ENCODE measurements at regions not wholly inside any gene's neighbourhood (a gene's known extent, or its start where the extent isn't known, plus 50 kb on each side); places are given as distances from the start of the nearest gene placed in this dataset.
"Not testable (repeated sequence)": the region's sequence is repeated elsewhere in the genome, so short reads cannot be mapped to it uniquely, and the experiment has no call there.

DNA sequence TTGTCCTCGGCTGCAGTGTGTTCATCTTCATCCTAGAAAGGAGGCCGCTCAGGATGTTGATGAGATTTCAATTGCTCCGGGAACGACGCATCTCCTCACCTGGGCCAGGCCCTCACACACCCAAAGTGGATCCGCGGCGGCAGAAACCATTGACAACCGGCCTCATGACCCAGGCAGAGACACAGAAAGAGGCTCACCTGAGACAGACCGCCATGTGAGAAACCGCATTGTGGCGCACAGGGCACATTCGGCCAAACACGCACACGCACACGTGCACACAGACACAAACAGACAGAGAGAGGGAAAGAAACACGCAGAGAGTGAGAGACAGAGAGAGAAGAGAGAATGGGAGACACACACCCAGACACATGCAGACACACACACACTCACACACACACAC, 3879.3 kb downstream of the SRGAP2C start:
- DNase-seq = not testable (repeated sequence)

DNA sequence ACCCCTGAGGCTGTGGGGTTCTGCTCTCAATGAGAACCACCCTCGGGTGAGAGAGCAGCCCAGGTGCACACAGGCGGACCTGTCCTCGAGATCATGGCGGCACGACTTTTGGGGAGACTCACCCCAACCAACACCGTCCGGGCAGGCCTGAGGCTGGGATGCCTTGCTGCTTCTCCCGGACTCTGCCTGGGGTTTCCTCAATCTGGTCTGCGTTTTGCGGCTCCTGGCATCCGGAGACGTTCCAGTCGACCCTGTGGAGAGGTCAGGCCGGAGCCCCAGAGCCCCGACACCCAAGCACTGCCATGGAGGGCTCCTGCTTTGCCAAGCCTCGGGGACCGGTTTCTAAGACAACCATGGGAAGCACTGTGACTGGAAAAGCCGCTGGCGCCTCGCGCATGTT, 3879.7 kb downstream of the SRGAP2C start:
- DNase-seq = peak in 2 of 56 donors; percentile 0

DNA sequence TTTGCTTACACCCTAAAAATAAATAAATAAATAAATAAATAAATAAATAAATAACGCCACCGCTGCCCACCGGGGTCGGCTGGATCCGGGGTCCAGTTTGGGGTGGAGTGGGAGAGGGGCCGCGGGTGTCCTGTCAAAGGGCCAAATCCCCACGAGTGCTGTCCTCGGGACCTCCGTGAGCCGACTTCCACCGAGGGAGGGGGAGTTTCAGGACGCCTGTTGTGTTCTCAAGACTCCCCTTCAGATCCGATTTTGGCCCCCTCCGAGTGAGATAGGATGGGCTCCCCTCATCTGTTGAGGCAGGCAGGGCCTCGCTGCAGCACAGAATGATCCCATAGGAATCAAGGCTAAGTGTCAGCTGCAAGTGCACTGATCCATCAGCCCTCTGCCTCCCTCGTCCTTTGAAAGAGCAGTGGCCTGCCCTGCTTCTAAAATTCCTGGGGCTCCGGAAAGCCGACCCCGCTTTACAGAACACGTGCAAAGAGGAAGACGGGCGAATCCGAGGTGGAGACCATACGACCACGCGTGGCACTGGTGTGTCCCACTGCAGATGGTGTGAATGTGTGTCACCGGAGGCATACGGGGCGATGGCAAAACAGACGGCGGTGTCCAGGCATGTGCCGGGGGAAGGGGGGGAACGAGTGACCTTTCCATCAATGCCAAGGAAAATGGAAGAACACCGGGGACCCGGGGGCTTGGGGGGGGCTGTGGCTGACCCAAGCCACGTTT, 3880.5 kb downstream of the SRGAP2C start:
- peak in 1 of 56 donors; percentile 0 for DNase-seq

DNA sequence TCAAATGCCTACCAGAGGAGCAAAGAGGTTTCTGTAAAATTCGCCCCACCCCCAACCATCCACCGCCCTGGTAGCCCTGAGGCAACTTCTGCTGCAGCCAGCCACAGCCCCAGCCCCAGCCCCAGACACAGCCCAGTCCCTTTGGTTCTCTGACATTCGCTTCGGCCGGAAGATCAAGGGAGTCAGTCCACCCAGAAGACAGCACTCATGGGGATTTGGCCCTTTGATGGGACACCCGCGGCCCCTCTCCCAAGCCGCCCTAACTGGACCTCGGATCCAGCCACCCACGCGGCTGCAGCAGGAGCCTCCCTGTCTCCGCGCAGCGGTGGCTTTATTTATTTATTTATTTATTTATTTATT, 3881.0 kb downstream of the SRGAP2C start:
- DNase-seq = no peak

DNA sequence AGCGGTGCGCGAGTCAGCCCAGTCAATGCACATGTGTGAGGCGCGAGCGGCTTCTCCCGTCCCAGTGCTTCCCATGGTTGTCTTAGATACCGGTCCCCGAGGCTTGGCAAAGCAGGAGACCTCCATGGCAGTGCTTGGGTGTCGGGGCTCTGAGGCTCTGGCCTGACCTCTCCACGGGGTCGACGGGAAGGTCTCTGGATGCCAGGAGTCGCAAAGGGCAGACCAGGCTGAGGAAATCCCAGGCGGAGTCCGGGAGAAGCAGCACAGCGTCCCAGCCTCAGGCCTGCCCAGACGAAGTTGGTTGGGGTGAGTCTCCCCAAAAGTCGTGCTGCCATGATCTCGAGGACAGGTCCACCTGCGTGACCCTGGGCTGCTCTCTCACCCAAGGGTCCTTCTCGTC, 3881.6 kb downstream of the SRGAP2C start:
- DNase-seq = peak in 2 of 56 donors; percentile 0

DNA sequence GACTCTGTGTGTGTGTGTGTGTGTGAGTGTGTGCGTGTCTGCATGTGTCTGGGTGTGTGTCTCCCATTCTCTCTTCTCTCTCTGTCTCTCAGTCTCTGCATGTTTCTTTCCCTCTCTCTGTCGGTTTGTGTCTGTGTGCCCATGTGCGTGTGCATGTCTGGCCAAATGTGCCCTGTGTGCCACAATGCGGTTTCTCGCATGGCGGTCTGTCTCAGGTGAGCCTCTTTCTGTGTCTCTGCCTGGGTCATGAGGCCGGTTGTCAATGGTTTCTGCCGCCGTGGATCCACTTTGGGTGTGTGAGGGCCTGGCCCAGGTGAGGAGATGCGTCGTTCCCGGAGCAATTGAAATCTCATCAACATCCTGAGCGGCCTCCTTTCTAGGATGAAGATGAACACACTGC, 3882.1 kb downstream of the SRGAP2C start:
- DNase-seq = not testable (repeated sequence)

DNA sequence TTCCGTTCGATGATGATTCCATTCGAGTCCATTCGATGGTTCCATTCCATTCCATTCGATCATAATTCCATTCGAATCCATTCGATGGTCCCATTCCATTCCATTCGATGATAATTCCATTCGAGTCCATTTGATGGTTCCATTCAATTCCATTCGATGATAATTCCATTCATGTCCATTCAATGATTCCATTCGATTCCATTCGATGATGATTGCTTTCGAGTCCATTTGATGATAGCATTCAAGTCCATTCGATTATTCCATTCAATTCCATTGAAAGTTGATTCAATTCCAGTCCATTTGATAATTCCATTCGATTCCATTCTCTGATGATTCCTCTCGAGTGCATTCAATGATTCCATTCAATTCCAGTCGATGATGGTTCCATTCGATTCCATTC, 3895.3 kb downstream of the SRGAP2C start:
- no peak for DNase-seq

DNA sequence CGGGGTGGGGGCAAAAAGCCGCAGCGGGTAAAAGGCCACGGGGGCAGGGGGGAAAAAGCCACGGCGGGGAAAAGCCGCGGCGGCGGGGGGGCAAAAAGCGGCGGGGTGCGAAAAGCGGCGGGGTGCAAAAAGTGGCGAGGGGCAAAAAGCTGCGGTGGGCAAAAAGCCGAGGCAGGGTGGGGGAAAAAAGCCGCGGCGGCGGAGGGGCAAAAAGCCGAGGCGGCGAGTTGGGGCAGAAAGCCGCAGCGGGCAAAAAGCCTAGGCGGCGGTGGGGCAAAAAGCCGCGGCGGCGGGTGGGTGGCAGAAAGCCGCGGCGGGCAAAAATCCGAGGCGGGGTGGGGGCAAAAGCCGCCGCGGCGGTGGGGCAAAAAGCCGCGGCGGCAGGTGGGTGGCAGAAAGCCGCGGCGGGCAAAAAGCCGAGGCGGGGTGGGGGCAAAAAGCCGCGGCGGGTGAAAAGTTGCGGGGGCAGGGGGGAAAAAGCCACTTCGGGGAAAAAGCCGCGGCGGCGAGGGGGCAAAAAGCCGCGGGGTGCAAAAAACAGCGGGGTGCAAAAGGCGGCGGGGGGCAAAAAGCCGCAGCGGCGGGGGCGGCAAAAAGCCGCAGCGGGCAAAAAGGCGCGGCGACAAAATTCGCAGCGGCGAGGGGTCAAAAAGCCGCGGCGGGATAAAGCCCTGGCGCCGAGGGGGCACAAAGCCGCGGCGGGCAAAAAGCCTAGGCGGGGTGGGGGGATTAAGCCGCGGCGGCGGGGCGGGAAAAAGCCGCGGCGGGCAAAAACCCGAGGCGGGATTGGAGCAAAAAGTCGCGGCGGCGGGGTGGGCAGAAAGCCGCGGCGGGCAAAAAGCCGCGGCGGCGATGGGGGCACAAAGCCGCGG, 3901.2 kb downstream of the SRGAP2C start:
- no peak for DNase-seq

DNA sequence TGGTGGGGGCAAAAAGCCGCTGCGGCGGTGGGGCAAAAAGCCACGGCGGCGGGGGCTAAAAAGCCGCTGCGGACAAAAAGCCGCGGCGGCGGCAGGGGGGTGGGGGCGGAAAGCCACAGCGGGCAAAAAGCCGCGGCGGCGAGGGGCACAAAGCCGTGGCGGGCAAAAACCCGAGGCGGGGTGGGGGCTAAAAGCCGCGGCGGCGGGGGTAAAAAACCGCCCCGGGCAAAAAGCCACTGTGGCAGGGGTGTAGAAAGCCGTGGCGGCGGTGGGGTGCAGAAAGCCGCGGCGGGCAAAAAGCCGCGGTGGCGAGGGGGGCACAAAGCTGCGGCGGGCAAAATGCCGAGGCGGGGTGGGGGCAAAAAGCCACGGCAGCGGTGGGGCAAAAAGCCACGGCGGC, 3901.8 kb downstream of the SRGAP2C start:
- DNase-seq = no peak

DNA sequence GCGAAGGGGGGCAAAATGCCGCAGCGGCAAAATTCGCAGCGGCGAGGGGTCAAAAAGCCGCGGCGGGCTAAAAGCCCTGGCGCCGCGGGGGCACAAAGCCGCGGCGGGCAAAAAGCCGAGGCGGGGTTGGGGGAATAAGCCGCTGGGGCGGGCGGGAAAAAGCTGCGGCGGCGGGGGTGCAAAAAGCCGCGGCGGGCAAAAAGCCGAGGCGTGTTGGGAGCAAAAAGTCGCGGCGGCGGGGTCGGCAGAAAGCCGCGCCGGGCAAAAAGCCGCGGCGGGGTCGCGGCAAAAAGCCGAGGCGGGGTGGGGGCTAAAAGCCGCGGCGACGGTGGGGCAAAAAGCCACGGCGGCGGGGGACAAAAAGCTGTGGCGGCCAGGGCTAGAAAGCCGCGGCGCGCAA, 3902.5 kb downstream of the SRGAP2C start:
- DNase-seq = no peak

DNA sequence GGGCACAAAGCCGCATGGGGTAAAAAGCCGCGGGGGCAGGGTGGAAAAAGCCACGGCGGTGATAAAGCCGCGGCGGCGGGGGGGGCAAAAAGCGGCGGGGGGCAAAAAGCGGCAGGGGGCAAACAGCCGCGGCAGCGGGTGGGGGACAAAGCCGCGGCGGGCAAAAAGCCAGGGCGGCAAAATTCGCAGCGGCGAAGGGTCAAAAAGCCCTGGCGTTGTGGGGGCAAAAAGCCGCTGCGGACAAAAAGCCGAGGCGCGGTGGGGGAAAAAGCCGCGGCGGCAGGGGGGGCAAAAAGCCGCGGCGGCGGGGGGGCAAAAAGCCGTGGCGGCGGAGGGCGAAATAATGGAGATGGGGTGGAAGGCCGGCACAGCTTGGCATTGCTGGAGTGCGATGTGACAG, 3902.9 kb downstream of the SRGAP2C start:
- DNase-seq = no peak

DNA sequence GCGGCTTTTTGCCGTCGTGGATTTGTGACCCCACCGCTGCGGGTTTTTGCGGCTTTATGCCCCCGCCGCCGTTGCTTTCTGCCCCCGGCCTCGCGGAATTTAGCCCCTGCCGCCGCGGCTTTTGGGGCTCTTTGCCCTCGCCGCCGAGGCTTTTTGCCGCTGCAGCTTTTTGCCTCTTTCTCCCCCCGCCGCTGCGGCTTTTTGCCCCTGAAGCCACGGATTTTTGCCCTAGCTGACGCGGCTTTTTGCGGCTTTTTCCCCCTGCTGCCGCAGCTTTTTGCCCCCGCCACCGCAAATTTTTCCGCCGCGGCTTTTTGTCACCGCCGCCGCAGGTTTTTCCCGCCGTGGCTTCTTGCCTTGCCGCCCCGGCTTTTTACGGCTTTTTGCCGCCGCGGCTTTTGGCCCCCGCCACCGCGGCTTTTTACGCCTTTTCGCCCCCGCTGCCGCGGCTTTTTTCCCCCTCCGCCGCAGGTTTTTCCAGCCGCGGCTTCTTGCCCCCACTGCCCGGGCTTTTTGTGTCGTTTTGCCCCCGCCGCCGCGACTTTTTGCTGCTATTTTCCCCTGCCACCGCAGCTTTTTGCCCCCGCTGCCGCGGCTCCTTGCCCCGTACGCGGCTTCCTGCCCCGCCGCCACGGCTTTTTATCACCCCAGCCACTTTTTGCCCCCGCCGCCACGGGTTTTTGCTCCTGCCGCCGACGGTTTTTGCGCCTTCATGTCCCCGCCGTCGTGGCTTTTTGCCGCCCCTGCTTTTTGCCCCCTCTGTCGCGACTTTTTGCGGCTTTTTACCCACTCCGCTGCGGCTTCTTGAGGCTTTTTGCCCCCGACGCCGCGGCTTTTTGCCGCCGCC, 3933.6 kb downstream of the SRGAP2C start:
- peak in 1 of 56 donors; percentile 0 for DNase-seq

DNA sequence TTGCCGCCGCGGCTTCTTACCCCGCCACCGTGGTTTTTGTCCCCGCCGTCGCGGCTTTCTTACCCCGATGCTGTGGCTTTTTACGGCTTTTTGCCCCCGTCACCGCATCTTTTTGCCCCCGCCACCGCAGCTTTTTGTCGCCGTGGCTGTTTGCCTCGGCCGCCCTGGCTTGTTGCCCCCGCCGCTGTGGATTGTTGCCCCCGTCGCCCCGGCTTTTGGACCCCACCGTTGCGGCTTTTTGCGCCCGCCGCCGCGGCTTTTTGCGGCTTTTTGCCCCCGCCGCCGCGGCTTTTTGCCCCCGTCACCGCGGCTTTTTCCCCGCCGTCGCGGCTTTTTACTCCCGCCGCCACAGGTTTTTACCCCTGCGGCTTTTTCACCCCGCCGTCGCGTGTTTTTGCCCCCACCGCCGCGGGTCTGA, 3934.3 kb downstream of the SRGAP2C start:
- no peak for DNase-seq

DNA sequence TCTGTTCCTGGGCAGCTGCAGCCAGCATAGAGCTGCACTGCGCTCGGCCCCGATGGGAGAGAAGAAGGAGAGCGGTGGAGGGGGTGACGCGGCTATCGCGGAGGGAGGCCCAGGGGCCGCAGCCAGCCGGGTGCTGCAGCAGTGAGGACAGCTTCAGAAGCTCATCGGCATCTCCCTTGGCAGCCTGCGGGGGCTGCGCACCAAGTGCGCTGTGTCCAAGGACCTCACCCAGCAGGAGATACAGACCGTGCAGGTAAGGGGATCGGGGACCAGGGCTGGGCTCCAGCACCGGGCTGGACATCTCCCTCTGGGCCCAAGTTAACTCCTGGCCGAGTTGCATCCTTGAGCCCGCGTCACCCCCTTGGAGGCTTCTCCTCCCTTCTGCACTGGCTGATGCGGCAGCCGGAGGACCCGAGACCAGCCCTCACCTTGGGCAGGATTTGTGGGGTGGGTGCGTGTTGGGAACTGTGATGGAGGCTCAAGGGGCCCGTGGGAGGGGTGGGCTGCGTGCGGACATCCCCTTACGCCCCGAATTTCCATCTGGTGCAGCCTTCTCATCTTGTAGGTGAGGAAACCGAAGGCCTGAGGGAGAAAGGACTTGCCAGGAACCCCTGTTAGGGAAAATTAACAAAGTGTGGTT, 3934.9 kb downstream of the SRGAP2C start:
- peak in 1 of 56 donors; percentile 0 for DNase-seq

DNA sequence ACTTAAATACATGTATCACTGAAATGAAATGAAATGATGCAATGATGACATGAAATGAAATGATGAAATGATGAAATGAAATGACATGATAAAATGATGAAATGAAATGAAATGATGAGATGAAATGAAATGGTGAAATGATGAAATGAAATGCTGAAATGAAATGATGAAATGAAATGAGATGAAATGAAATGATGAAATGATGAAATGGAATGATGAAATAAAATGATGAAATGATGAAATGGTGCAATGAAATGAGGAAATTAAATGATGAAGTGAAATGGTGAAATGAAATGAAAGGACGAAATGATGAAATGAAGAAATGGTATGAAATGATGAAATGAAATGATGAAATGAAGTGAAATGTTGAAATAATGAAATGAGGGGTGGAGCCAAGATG, 3937.8 kb downstream of the SRGAP2C start:
- not testable (repeated sequence) for DNase-seq

All from nucleus accumbens (tissue), 56 donors.